HEK293 (cell line): ENCODE measurements at regions not wholly inside any gene's neighbourhood (a gene's known extent, or its start where the extent isn't known, plus 50 kb on each side); places are given as distances from the start of the nearest gene placed in this dataset.
A peak's percentile ranks its signal among the peaks of the same experiment; 100 is the strongest.

Experiments
- CTCF ChIA-PET: fragments of 350-600 bp; formaldehyde crosslinking; extraction: SDS; loops from one replicate; lab custom pipeline; 2021; ENCODE audit warnings: antibody characterized with exemption; lab: Yijun Ruan, JAX
- POLR2A ChIA-PET: fragments of 300-600 bp; formaldehyde crosslinking; extraction: SDS; loops from one replicate; lab custom pipeline; 2020; ENCODE audit warnings: antibody characterized with exemption, inconsistent platforms; lab: Yijun Ruan, JAX
- H3K27ac ChIP-seq: fragments of 200-500 bp; sonication (Bioruptor generic); 2 replicates; pipeline ENCODE4 v1.5.1; 2014; ENCODE audit warnings: low read depth, low read length, control low read depth, inconsistent platforms; ENCODE audit errors: extremely low read depth
- H3K36me3 ChIP-seq, 2 experiments: fragments of 200-500 bp in 1 of 2; sonication (Bioruptor generic) in 1 of 2; 1 replicate in 1 of 2; 2 replicates in 1 of 2; pipeline ENCODE4 v1.5.1; 2014 to 2017; ENCODE audit warnings: inconsistent platforms in 2 of 2, low read length in 2 of 2; ENCODE audit not compliant: control insufficient read depth in 2 of 2, insufficient read depth in 1 of 2
- H3K4me1 ChIP-seq: fragments of 200-500 bp; sonication (Bioruptor generic); 2 replicates; pipeline ENCODE4 v1.5.1; 2014; ENCODE audit warnings: mild to moderate bottlenecking, low read length, inconsistent platforms; ENCODE audit not compliant: control insufficient read depth, insufficient read depth
- H3K4me3 ChIP-seq: 2 replicates; pipeline ENCODE4 v1.5.1; 2011; ENCODE audit warnings: low read depth, mild to moderate bottlenecking, control low read depth, low read length, moderate library complexity
- H3K9me3 ChIP-seq: fragments of 200-500 bp; sonication (Bioruptor generic); 2 replicates; pipeline ENCODE4 v1.5.1; 2014; ENCODE audit warnings: low read depth, low read length, inconsistent platforms; ENCODE audit not compliant: control insufficient read depth, insufficient read depth
- HOXA7 ChIP-seq: sonication (generic); formaldehyde crosslinking; IDR thresholded peaks from 2 replicates; pipeline ENCODE4 v1.8.1; 2022; ENCODE audit warnings: missing genetic modification reagents, borderline replicate concordance
- HOXC10 ChIP-seq: sonication (generic); formaldehyde crosslinking; IDR thresholded peaks from 2 replicates; pipeline ENCODE4 v1.8.1; 2023; ENCODE audit warnings: mild to moderate bottlenecking, missing genetic modification reagents
- HOXD13 ChIP-seq: sonication (generic); formaldehyde crosslinking; IDR thresholded peaks from 2 replicates; pipeline ENCODE4 v1.8.0; 2022; ENCODE audit warnings: missing genetic modification reagents, borderline replicate concordance
- OSR2 ChIP-seq: fragments of 450-650 bp; formaldehyde crosslinking; IDR thresholded peaks from 2 replicates; pipeline ENCODE4 v1.5.1; 2016; ENCODE audit warnings: missing biosample characterization, missing genetic modification characterization
- PRDM4 ChIP-seq: fragments of 450-650 bp; formaldehyde crosslinking; IDR thresholded peaks from 2 replicates; pipeline ENCODE4 v1.5.1; 2017; ENCODE audit warnings: missing biosample characterization, missing genetic modification characterization
- SP2 ChIP-seq: fragments of 450-650 bp; formaldehyde crosslinking; IDR thresholded peaks from 2 replicates; pipeline ENCODE4 v1.5.1; 2016; ENCODE audit warnings: missing biosample characterization, missing genetic modification characterization
- SP3 ChIP-seq: fragments of 450-650 bp; formaldehyde crosslinking; IDR thresholded peaks from 2 replicates; pipeline ENCODE4 v1.5.1; 2016; ENCODE audit warnings: missing biosample characterization, missing genetic modification characterization
- ZBTB1 ChIP-seq: fragments of 450-650 bp; formaldehyde crosslinking; IDR thresholded peaks from 2 replicates; pipeline ENCODE4 v1.5.1; 2016; ENCODE audit warnings: missing biosample characterization, missing genetic modification characterization
- ZFP41 ChIP-seq: fragments of 450-650 bp; formaldehyde crosslinking; IDR thresholded peaks from 2 replicates; pipeline ENCODE4 v1.5.1; 2016; ENCODE audit warnings: missing biosample characterization, missing genetic modification characterization, borderline replicate concordance
- ZNF132 ChIP-seq: fragments of 450-650 bp; formaldehyde crosslinking; IDR thresholded peaks from 2 replicates; pipeline ENCODE4 v1.5.1; 2017; ENCODE audit warnings: missing biosample characterization, missing genetic modification characterization, borderline replicate concordance
- ZNF16 ChIP-seq: fragments of 450-650 bp; formaldehyde crosslinking; IDR thresholded peaks from 2 replicates; pipeline ENCODE4 v1.5.1; 2016; ENCODE audit warnings: low read depth, missing biosample characterization, missing genetic modification characterization
- ZNF175 ChIP-seq: fragments of 450-650 bp; formaldehyde crosslinking; IDR thresholded peaks from 2 replicates; pipeline ENCODE4 v1.5.1; 2016; ENCODE audit warnings: missing biosample characterization, missing genetic modification characterization
- ZNF202 ChIP-seq: fragments of 450-650 bp; formaldehyde crosslinking; IDR thresholded peaks from 2 replicates; pipeline ENCODE4 v1.5.1; 2016; ENCODE audit warnings: missing biosample characterization, missing genetic modification characterization, borderline replicate concordance
- ZNF24 ChIP-seq: fragments of 450-650 bp; formaldehyde crosslinking; IDR thresholded peaks from 2 replicates; pipeline ENCODE4 v1.5.1; 2016; ENCODE audit warnings: missing biosample characterization, missing genetic modification characterization
- ZNF335 ChIP-seq: fragments of 450-650 bp; formaldehyde crosslinking; conservative IDR thresholded peaks from 2 replicates; pipeline ENCODE4 v1.5.1; 2016; ENCODE audit warnings: missing biosample characterization, missing genetic modification characterization
- ZNF354C ChIP-seq: fragments of 450-650 bp; formaldehyde crosslinking; IDR thresholded peaks from 2 replicates; pipeline ENCODE4 v1.5.1; 2016; ENCODE audit warnings: missing biosample characterization, missing genetic modification characterization, low read depth, borderline replicate concordance
- ZNF391 ChIP-seq: fragments of 450-650 bp; formaldehyde crosslinking; IDR thresholded peaks from 2 replicates; pipeline ENCODE4 v1.5.1; 2016; ENCODE audit warnings: low read depth, missing biosample characterization, missing genetic modification characterization, borderline replicate concordance
- ZNF548 ChIP-seq: fragments of 450-650 bp; formaldehyde crosslinking; IDR thresholded peaks from 2 replicates; pipeline ENCODE4 v1.5.1; 2016; ENCODE audit warnings: missing biosample characterization, missing genetic modification characterization
- ZNF585B ChIP-seq: fragments of 450-650 bp; formaldehyde crosslinking; IDR thresholded peaks from 2 replicates; pipeline ENCODE4 v1.5.1; 2016; ENCODE audit warnings: missing biosample characterization, missing genetic modification characterization
- ZNF626 ChIP-seq: fragments of 450-650 bp; sonication (Bioruptor Pico); formaldehyde crosslinking; IDR thresholded peaks from 2 replicates; pipeline ENCODE4 v1.5.1; 2018; ENCODE audit warnings: missing biosample characterization, missing genetic modification characterization, inconsistent platforms
- ZNF629 ChIP-seq: fragments of 450-650 bp; formaldehyde crosslinking; IDR thresholded peaks from 2 replicates; pipeline ENCODE4 v1.5.1; 2017; ENCODE audit warnings: missing biosample characterization, missing genetic modification characterization
- ZNF830 ChIP-seq: fragments of 450-650 bp; IDR thresholded peaks from 2 replicates; pipeline ENCODE4 v1.5.0; 2018; ENCODE audit warnings: missing biosample characterization, missing genetic modification characterization, low read depth, mild to moderate bottlenecking, moderate library complexity
- ZXDB ChIP-seq: fragments of 450-650 bp; formaldehyde crosslinking; IDR thresholded peaks from 2 replicates; pipeline ENCODE4 v1.5.1; 2016; ENCODE audit warnings: missing biosample characterization, missing genetic modification characterization
- TF ChIP-seq, protein P1 (sequence below): fragments of 450-650 bp; formaldehyde crosslinking; IDR thresholded peaks from 2 replicates; pipeline ENCODE4 v1.5.1; 2016; ENCODE audit warnings: missing biosample characterization, missing genetic modification characterization
- TF ChIP-seq, protein P2 (sequence below): fragments of 450-650 bp; formaldehyde crosslinking; IDR thresholded peaks from 2 replicates; pipeline ENCODE4 v1.5.1; 2016; ENCODE audit warnings: missing biosample characterization, missing genetic modification characterization
- TF ChIP-seq, protein P3 (sequence below): fragments of 450-650 bp; formaldehyde crosslinking; IDR thresholded peaks from 2 replicates; pipeline ENCODE4 v1.5.0; 2017; ENCODE audit warnings: missing biosample characterization, missing genetic modification characterization, borderline replicate concordance

DNA sequence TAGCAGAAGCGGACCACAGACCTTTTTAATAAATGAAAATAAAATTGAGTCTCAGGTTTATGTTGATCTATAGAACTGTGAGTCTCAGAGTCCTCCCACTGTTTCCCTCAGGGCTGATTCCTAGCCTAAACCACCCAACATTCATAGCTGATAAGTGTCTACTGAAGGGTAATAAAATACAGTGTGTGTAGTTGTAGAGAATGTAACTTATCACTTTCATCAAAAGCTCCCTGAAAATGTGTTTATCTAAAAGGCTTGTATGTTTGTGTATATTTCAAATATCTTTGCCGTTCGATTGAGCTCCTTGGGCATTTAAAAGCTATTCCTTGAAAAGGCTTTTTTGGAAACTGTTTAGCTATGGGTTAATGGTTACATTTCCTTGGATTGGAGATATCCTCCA, 740.3 kb upstream of the SOX9 start (continued):
- TF ChIP-seq PRDM4 (tag by site-specific recombination) (peak; percentile 44; the same call in 1 of the 2 replicates), ZNF175 (tag by site-specific recombination) (no peak), ZXDB (tag by site-specific recombination) (peak; percentile 55; the same call in 1 of the 2 replicates), ZNF335 (no peak), OSR2 (tag by site-specific recombination) (peak; percentile 32; the same call in 1 of the 2 replicates)

DNA sequence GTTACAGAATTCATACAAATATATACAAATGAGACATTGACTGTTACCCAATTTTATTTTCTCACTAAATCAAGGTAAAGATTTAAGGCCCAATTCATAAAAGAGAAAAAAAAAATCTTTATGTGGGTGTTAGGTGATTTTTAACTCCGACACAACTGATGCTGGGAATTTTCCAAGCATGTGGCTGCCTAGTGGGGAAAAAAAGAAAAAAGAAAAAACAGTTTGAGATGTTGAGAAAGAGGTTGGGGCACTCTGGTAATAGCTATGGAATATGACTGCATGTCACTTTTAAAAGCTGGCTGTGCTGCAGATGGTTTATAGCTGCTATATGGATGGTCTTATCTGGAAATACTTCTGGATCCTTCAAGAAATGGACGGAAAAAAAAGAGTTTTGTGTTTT, 739.9 kb upstream of the SOX9 start:
- no peak for TF ChIP-seq HOXC10 (CRISPR knock-in tag)
- no peak for TF ChIP-seq ZNF830 (tag by site-specific recombination)
- TF ChIP-seq ZNF132 (tag by site-specific recombination): no peak
- no peak for TF ChIP-seq ZNF354C (tag by site-specific recombination)
- no peak for TF ChIP-seq OSR2 (tag by site-specific recombination)
- TF ChIP-seq SP3: no peak
- TF ChIP-seq HOXD13 (CRISPR knock-in tag): no peak
- no peak for TF ChIP-seq ZNF391 (tag by site-specific recombination)
- TF ChIP-seq ZNF629 (tag by site-specific recombination): no peak
- TF ChIP-seq ZNF626 (tag by site-specific recombination): no peak
- TF ChIP-seq, all 188 proteins: peak for 0
- no peak overlapping the region for H3K4me3 ChIP-seq
- ChIA-PET POLR2A (interaction anchor here (0.7 to 1.8 kb wide), 2 partner anchors 16 to 740 kb away, joined by 3 to 7 read pairs; partner anchors contain the start of gene SOX9), CTCF (interaction anchor here (0.6 to 0.9 kb wide), 4 partner anchors 24 to 805 kb away, joined by 3 to 5 read pairs (median 3); no protein-coding TSS in a partner anchor)
- H3K36me3 ChIP-seq: no peaks in the 10 kb centered on the region
- peaks cover 18% of the 10 kb centered on the region for H3K4me1 ChIP-seq
- H3K9me3 ChIP-seq: no peaks in the 10 kb centered on the region
- no peak overlapping the region for H3K27ac ChIP-seq

- no peak overlapping the region for H3K27ac ChIP-seq
- ChIA-PET CTCF (no interaction called here), POLR2A (no interaction called here)
- no peaks in the 10 kb centered on the region for H3K36me3 ChIP-seq
- no peak overlapping the region for H3K4me3 ChIP-seq
- peaks cover 18% of the 10 kb centered on the region for H3K4me1 ChIP-seq
- H3K9me3 ChIP-seq: no peaks in the 10 kb centered on the region
- TF ChIP-seq ZNF548 (tag by site-specific recombination): no peak
- TF ChIP-seq, protein P1, sequence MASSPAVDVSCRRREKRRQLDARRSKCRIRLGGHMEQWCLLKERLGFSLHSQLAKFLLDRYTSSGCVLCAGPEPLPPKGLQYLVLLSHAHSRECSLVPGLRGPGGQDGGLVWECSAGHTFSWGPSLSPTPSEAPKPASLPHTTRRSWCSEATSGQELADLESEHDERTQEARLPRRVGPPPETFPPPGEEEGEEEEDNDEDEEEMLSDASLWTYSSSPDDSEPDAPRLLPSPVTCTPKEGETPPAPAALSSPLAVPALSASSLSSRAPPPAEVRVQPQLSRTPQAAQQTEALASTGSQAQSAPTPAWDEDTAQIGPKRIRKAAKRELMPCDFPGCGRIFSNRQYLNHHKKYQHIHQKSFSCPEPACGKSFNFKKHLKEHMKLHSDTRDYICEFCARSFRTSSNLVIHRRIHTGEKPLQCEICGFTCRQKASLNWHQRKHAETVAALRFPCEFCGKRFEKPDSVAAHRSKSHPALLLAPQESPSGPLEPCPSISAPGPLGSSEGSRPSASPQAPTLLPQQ (tag by site-specific recombination): no peak
- TF ChIP-seq SP2 (tag by site-specific recombination): no peak
- TF ChIP-seq ZNF24: no peak
- TF ChIP-seq ZNF16: no peak
- no peak for TF ChIP-seq ZBTB1 (tag by site-specific recombination)
- TF ChIP-seq ZFP41: no peak
- TF ChIP-seq ZNF585B (tag by site-specific recombination): no peak
- TF ChIP-seq, protein P2, sequence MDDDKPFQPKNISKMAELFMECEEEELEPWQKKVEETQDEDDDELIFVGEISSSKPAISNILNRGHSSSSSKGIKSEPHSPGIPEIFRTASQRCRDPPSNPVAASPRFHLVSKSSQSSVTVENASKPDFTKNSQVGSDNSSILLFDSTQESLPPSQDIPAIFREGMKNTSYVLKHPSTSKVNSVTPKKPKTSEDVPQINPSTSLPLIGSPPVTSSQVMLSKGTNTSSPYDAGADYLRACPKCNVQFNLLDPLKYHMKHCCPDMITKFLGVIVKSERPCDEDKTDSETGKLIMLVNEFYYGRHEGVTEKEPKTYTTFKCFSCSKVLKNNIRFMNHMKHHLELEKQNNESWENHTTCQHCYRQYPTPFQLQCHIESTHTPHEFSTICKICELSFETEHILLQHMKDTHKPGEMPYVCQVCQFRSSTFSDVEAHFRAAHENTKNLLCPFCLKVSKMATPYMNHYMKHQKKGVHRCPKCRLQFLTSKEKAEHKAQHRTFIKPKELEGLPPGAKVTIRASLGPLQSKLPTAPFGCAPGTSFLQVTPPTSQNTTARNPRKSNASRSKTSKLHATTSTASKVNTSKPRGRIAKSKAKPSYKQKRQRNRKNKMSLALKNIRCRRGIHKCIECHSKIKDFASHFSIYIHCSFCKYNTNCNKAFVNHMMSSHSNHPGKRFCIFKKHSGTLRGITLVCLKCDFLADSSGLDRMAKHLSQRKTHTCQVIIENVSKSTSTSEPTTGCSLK (tag by site-specific recombination): no peak
- no peak for TF ChIP-seq ZNF202 (tag by site-specific recombination)
- TF ChIP-seq, protein P3, sequence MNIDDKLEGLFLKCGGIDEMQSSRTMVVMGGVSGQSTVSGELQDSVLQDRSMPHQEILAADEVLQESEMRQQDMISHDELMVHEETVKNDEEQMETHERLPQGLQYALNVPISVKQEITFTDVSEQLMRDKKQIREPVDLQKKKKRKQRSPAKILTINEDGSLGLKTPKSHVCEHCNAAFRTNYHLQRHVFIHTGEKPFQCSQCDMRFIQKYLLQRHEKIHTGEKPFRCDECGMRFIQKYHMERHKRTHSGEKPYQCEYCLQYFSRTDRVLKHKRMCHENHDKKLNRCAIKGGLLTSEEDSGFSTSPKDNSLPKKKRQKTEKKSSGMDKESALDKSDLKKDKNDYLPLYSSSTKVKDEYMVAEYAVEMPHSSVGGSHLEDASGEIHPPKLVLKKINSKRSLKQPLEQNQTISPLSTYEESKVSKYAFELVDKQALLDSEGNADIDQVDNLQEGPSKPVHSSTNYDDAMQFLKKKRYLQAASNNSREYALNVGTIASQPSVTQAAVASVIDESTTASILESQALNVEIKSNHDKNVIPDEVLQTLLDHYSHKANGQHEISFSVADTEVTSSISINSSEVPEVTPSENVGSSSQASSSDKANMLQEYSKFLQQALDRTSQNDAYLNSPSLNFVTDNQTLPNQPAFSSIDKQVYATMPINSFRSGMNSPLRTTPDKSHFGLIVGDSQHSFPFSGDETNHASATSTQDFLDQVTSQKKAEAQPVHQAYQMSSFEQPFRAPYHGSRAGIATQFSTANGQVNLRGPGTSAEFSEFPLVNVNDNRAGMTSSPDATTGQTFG (tag by site-specific recombination): no peak
- TF ChIP-seq HOXA7: no peak
Measured at GRCh38 chr17:71383091-71383490, 737.7 kb upstream of the SOX9 start.
